ENCODE measurements at regions not wholly inside any gene's neighbourhood (a gene's known extent, or its start where the extent isn't known, plus 50 kb on each side); places are given as distances from the start of the nearest gene placed in this dataset.

DNA sequence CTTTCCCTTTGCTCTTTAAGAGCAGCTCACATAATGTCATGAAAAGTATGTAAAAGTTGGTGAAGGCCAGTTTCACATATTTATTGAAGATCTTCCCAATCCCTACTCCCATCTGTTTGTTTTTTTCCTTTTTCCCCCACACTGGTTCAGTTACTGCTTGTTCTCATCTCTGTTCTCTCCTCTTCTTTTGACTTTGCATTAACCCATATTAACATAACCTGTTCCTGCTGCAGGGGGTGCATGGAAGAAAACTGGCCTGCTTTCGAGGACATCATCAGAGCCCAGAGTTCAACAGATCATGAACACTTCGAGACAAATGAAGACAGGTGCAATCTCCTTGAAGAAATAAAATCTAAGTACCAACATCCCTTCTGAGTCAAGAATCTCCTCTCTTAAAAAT, 93.3 kb upstream of the FAM3C start:
- DNase-seq: no peak

GRCh38 chr7:121488111-121488650, 92.1 kb upstream of the FAM3C start:
- DNase-seq: no peak

- DNase-seq: no peak
These were observed 90.5 kb upstream of the FAM3C start for GRCh38 chr7:121486590-121486989.

DNA sequence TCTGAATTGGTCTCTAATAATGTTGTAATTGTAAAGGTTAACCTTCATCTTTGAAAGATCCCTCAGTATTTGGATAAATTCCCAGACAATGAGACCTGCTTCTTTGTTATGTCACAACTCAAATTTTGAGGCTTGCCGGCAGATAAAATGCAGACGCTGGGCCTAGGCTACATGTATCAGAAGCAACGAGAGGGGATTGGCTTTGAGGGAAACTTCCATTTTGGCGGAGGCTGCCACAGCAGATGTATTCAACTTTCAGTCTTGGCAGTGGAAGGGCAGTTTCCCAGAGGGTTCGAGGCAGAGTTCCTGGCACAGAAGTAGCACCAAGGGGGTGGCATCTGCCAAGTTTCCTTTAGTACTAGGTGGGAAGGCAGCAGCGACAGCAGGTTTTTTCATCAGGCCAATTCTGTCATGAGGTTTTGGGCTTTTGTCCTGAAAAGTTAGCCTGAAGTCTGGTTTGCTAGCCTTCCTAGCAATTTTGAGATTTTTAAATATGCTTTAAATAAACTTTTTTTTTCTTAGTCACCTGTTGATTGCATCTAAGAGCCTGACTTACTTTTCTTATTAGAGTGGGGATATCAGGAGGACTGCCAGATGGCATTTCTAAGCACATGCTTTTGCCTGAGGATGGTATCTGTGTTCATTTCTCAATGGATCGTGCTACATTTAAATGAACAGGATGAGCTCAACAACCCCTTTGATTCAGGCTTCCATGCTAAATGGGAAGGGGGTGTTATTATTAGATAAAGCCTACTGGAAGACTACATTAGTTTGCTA, 89.5 kb upstream of the FAM3C start:
- DNase-seq: no peak

- no peak for DNase-seq
These were observed 88.1 kb upstream of the FAM3C start for GRCh38 chr7:121484089-121484763.

DNA sequence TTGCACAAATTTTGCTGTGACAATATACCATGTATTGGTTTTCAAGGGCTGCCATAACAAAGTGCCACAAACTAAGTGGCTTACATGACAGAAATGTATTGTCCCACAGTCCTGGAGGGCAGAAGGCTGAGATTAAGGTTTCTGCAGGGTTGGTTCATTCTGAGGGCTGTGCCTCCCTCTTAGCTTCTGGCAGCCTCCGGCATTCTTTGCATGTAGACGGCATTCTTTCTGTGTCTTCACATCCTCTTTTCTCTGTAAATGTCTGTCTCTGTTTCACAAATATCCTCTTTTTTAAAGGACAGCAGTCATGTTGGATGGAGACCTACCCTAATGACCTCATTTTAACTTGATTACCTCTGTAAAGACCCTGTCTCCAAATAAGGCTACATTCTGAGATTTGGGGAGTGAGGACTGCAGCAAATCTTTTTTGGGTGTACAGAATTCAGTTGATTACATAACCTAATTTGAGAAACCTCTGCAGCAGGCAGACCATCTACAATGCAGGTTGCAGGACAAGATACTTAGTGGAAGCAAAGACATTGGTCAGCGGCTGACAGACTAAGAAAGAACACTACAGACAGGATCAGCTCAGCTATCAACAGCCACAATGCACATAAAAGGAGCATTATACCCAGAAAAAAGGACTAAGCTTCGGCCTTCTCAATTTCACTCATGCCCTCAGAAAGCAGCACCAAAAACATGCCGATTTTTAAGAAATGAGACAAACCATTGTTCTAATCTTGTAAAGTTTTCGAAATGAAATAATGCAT, 84.6 kb upstream of the FAM3C start:
- DNase-seq: no peak

GRCh38 chr7:121480058-121480457, 84.0 kb upstream of the FAM3C start:
- no peak for DNase-seq

GRCh38 chr7:121479466-121479865, 83.4 kb upstream of the FAM3C start:
- no peak for DNase-seq

GRCh38 chr7:121475806-121476205, 79.7 kb upstream of the FAM3C start:
- no peak for DNase-seq

- DNase-seq: no peak
These were observed 78.2 kb upstream of the FAM3C start for GRCh38 chr7:121474301-121474673.

DNA sequence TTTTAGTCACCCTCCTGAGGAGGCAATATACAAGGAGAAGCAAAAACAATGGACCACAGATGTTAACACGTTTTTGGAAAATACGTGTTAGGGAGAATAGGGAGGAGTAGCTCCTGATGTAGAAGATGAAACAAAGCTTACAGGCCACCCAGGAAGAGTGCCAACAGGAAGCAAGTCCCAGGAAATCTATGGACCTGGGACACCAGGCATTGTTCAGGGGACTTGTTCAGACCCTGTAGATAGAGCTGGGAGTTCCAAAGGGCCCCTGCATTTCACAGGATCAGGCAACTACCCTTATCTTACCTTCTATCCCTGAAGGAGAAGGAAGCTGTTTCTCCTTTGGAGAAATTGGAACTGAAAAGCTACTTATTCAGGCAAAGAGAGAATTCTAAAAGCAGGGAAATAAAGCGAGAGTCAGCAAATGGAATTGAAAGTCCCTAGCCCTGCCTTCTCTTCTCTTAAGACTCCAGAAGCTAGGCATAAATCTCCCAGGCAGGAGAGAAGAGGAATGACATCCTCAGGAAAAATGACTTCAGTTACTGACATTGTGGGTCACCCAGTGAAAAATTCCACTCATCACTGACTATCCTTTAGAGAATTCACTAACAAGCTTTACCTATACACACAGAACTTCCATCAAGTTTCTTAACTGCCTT, 77.7 kb upstream of the FAM3C start:
- DNase-seq: no peak

- DNase-seq: no peak
These were observed 70.3 kb upstream of the FAM3C start for GRCh38 chr7:121466455-121466854.

GRCh38 chr7:121459148-121459547, 63.0 kb upstream of the FAM3C start:
- no peak for DNase-seq

- DNase-seq: no peak
These were observed 60.8 kb upstream of the FAM3C start for GRCh38 chr7:121456785-121457359.

- DNase-seq: no peak
These were observed 59.9 kb upstream of the FAM3C start for GRCh38 chr7:121456015-121456414.

GRCh38 chr7:121452389-121452788, 56.3 kb upstream of the FAM3C start:
- DNase-seq: no peak

DNA sequence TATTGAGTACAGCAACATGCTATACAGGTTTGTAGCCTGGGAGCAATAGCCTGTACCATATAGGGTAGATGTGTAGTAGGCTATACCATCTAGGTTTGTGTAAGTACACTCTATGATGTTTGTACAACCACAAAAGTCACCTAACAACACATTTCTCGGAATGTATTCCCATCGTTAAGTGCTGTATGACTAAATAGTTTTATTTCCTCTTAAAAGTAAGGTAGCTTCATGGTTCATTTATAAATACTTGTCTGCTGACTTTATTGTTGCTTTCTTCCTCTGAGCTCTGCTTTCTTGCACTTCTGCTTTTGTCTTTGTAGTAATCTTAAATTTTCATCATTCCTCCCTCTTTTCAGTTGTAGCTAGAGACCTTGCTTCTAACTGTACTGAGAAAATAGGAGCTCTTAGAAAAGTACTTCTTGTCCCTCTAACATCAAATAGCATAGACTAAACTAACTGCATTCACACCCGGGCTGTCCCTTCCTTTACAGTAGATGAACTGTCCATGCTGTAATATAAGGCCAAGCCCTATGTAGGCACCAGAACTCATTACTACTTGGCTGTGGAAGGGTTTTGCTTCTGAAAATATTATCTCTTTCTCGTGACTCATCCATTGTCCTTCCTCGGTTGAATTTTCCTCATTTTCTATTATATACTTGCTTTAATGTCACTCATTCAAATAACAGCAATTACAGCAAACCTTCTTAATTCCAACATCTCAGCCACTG, 55.4 kb upstream of the FAM3C start:
- no peak for DNase-seq

DNA sequence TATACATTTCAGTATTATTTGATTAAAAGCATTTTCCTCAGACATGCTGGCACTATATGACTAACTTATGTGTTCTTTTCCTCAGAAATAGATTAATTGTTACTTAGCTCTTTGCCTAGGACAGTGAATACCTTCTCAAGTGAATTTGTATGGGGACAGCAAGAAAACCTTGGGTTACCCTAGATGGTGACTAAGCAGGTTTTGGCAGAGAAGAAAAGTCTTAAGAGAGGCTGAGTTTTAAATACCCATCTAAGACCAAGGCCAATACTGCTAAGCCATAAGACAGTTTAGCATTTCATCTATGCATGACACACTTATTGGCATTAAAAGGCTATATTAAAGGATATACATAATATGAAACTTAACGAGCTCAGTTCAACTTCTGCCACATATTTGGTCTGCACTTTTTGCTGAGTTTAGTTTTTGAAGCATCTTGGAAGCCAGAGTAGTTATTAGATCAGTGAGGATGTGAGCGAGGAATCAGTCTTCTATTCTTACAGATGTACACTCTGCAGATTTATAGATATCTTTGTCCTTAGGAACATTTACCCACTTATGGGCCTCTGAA, 54.6 kb upstream of the FAM3C start:
- DNase-seq: no peak

DNA sequence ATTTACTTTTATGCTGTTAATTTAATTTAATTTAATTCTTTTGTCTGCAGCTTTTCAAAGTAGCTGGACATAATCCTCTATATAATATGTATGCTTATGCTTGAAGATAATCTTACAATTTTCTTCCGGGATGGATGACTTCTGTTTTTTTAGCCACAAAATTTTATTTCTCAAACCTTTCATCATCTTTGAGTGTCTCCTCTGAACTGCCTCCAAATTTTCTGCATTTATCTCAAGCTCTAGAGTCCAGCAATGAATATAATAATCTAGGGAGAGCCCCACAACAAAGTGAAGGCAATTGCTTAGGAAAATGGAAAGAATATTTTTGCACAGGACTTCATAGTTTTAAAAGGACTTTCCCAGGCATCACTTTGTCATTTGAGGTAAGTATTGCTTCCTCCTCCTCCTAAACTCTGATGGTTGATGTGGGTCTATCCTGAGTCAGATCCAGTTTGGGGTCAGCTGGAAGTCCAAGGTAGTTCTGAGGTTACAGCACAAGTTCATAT, 53.7 kb upstream of the FAM3C start:
- DNase-seq: no peak

- DNase-seq: no peak
These were observed 53.2 kb upstream of the FAM3C start for GRCh38 chr7:121449329-121449728.

DNA sequence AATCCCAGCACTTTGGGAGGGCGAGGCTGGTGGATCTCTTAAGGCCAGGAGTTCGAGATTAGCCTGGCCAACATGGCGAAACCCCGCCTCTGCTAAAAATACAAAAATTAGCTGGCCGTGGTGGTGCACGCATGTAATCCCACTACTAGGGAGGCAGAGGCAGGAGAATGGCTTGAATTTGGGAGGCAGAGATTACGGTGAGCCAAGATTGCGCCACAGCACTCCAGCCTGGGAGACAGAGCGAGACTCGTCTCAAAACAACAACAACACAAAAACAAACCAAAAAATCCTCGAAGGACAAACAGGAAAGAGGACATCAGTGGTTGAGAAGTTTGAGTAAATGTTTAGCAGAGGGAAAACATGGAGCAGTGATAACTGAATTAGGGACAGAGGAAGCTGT, 52.3 kb upstream of the FAM3C start:
- no peak for DNase-seq
